HL-60 (cell line): ENCODE measurements at regions not wholly inside any gene's neighbourhood (a gene's known extent, or its start where the extent isn't known, plus 50 kb on each side); places are given as distances from the start of the nearest gene placed in this dataset.

Source experiments
- DNase-seq, 2 experiments: peaks; one replicate each; pipeline ENCODE4 v3.0.0-alpha.2; 2010 to 2020; ENCODE audit warnings: low read depth in 1 of 2, low spot score in 1 of 2
- H3K27ac ChIP-seq: fragments of 250-450 bp; sonication (Bioruptor Pico); replicated peaks from 2 replicates; pipeline ENCODE4 v1.5.1; 2020; ENCODE audit warnings: mild to moderate bottlenecking, moderate library complexity
- H3K27me3 ChIP-seq: fragments of 250-450 bp; sonication (Bioruptor Pico); 2 replicates; pipeline ENCODE4 v1.5.1; 2021; ENCODE audit warnings: mild to moderate bottlenecking, moderate library complexity; ENCODE audit not compliant: insufficient read depth, poor library complexity, severe bottlenecking
- H3K4me3 ChIP-seq: replicated peaks from 2 replicates; pipeline ENCODE4 v1.5.1; 2011; ENCODE audit warnings: mild to moderate bottlenecking, control low read depth, low read length; ENCODE audit not compliant: insufficient read depth
- GABPA ChIP-seq: IDR thresholded peaks from 2 replicates; pipeline ENCODE4 v1.6.1; 2012; ENCODE audit warnings: low read depth
- POLR2AphosphoS5 ChIP-seq: IDR thresholded peaks from 2 replicates; pipeline ENCODE4 v1.6.1; 2012; ENCODE audit warnings: low read depth
- SPI1 ChIP-seq: IDR thresholded peaks from 2 replicates; pipeline ENCODE4 v1.6.1; 2012; ENCODE audit warnings: low read depth, mild to moderate bottlenecking, borderline replicate concordance
- TF ChIP-seq, protein P1 (sequence below): IDR thresholded peaks from one replicate; pipeline ENCODE4 v1.5.1; 2011; ENCODE audit warnings: low read length, control low read depth, inconsistent platforms; ENCODE audit not compliant: insufficient read depth
- TF ChIP-seq, protein P2 (sequence below): IDR thresholded peaks from 2 replicates; pipeline ENCODE4 v1.6.1; 2012; ENCODE audit warnings: low read depth; ENCODE audit not compliant: insufficient replicate concordance

DNA sequence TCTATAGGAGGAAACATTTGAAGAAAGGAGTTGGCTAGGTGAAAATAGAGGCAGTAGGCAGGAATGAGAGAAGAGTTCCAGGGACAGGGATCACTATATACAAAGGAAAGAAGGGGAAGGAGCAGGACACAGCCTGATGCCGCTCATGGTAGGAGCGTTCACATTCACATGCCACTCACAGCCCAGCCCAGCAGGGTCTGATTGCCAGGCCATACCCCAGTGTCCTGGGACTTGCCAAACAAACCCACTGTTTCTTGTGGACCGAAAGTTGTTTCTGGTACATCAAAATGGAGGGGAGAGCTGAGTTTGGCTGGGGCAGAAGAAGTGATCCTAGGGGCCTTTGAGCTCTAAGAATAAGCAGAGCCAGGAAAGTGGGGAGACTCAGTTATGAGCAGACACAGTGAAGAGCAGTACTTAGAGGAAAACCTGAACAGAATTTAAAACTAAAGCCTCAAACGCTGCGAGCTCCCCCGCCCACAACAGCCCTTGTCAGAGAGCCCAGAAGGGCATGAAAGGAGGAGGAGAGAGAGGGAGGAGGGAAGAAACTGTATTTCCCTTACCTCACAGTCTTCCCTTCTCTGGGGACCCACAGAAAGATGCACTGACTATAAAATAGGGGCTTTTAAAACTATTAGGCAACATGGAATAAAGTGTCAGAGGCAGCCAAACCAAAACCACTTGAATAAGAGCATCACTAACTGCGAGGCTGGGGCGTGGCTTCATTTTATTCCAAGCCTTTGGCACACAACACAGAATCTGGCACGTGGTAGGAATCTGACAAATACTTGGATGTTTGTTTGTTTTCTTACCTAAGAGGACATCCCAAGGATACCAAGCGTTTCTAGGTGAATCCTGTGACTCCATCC is 129.0 kb downstream of the RPL22L1 start:
- TF ChIP-seq POLR2AphosphoS5, result no peak
- TF ChIP-seq SPI1, result no peak
- TF ChIP-seq, protein P1, sequence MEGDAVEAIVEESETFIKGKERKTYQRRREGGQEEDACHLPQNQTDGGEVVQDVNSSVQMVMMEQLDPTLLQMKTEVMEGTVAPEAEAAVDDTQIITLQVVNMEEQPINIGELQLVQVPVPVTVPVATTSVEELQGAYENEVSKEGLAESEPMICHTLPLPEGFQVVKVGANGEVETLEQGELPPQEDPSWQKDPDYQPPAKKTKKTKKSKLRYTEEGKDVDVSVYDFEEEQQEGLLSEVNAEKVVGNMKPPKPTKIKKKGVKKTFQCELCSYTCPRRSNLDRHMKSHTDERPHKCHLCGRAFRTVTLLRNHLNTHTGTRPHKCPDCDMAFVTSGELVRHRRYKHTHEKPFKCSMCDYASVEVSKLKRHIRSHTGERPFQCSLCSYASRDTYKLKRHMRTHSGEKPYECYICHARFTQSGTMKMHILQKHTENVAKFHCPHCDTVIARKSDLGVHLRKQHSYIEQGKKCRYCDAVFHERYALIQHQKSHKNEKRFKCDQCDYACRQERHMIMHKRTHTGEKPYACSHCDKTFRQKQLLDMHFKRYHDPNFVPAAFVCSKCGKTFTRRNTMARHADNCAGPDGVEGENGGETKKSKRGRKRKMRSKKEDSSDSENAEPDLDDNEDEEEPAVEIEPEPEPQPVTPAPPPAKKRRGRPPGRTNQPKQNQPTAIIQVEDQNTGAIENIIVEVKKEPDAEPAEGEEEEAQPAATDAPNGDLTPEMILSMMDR, result no peak
- no peak for TF ChIP-seq GABPA
- TF ChIP-seq, protein P2, sequence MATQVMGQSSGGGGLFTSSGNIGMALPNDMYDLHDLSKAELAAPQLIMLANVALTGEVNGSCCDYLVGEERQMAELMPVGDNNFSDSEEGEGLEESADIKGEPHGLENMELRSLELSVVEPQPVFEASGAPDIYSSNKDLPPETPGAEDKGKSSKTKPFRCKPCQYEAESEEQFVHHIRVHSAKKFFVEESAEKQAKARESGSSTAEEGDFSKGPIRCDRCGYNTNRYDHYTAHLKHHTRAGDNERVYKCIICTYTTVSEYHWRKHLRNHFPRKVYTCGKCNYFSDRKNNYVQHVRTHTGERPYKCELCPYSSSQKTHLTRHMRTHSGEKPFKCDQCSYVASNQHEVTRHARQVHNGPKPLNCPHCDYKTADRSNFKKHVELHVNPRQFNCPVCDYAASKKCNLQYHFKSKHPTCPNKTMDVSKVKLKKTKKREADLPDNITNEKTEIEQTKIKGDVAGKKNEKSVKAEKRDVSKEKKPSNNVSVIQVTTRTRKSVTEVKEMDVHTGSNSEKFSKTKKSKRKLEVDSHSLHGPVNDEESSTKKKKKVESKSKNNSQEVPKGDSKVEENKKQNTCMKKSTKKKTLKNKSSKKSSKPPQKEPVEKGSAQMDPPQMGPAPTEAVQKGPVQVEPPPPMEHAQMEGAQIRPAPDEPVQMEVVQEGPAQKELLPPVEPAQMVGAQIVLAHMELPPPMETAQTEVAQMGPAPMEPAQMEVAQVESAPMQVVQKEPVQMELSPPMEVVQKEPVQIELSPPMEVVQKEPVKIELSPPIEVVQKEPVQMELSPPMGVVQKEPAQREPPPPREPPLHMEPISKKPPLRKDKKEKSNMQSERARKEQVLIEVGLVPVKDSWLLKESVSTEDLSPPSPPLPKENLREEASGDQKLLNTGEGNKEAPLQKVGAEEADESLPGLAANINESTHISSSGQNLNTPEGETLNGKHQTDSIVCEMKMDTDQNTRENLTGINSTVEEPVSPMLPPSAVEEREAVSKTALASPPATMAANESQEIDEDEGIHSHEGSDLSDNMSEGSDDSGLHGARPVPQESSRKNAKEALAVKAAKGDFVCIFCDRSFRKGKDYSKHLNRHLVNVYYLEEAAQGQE, result no peak
- Histone ChIP-seq H3K27ac (no peak overlapping the region), H3K4me3 (no peak overlapping the region), H3K27me3 (peaks cover 2% of the 10 kb centered on the region)
- DNase-seq, result no peak

DNA sequence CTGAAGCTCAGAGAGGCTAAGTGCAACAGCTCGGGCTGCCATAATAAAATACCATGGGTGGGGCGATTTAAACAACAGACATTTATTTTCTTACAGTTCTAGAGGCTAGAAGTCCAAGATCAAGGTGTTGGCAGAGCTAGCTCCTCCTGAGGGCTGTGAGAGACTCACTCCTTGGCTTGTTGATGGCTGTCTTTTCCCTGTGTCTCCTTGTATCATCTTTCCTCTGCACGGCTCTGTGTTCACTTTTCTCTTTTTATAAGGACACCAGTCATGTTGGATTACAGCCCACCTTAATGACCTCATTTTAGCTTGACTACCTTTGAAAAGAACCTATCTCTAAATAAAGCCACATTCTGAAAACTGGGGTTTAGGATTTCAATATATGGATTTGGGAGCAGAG is 129.7 kb downstream of the RPL22L1 start:
- Histone ChIP-seq H3K27ac (no peak overlapping the region), H3K27me3 (peaks cover 7% of the 10 kb centered on the region), H3K4me3 (no peak overlapping the region)
- no peak for TF ChIP-seq SPI1
- TF ChIP-seq, protein P2, result no peak
- TF ChIP-seq POLR2AphosphoS5, result no peak
- no peak for TF ChIP-seq GABPA
- TF ChIP-seq, protein P1, result no peak
- DNase-seq, result no peak

DNA sequence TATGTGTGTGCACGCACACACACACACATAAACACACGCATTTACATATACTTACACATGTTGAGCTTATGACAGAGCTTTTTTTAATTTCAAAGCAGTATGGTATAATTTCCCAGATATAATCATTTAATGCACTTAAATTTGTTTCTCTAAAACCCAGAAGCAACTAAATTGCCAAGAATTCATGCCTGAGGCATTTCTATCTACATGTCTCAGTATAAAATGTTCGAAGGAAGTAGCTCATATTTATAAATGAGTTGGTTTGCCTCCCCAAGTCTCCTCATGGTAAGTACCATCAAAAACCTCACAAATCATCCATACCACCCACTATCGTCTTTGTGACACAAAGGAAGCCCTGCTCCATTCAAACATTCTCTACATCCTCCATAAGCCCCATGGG is 130.6 kb downstream of the RPL22L1 start:
- no peak for TF ChIP-seq SPI1
- TF ChIP-seq, protein P2, result no peak
- TF ChIP-seq POLR2AphosphoS5, result no peak
- TF ChIP-seq GABPA, result no peak
- TF ChIP-seq, protein P1, result no peak
- DNase-seq, result no peak
- peaks cover 7% of the 10 kb centered on the region for H3K27me3 ChIP-seq
- no peak overlapping the region for H3K27ac ChIP-seq
- no peak overlapping the region for H3K4me3 ChIP-seq
